Occipital lobe (tissue), 1 donor: ENCODE measurements at regions not wholly inside any gene's neighbourhood (a gene's known extent, or its start where the extent isn't known, plus 50 kb on each side); places are given as distances from the start of the nearest gene placed in this dataset.
A peak's percentile ranks its signal among the peaks of the same experiment; 100 is the strongest.

Source experiments
- DNase-seq: peaks from one replicate; lab custom pipeline; 2025; lab: John Stamatoyannopoulos, UW

- peak; percentile 57 for DNase-seq
Measured at GRCh38 chr4:15130441-15130840, 128.2 kb downstream of the CPEB2 start.

- no peak for DNase-seq
Measured at GRCh38 chr4:15131551-15131950, 129.3 kb downstream of the CPEB2 start.

GRCh38 chr4:15132739-15133138 is 130.5 kb downstream of the CPEB2 start:
- DNase-seq: peak; percentile 16

DNA sequence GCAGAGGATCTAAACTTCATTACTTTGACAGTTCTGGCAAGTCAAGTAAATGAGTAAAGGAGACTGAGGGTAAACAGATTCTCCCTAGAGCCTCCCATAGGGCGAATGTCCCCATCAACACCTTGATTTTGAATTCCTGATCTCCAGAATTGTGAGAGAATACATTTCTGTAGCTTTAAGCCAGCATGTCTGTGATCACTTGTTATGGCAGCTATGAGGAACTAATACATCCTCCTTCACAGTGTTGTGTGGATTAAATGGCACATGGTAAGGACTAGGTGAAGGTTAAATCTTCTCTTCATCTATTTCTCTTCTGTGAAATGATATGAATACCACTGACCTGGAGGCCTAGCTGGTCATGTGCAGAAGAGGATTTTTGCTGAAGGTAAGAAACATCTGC is 137.3 kb downstream of the CPEB2 start:
- no peak for DNase-seq

DNA sequence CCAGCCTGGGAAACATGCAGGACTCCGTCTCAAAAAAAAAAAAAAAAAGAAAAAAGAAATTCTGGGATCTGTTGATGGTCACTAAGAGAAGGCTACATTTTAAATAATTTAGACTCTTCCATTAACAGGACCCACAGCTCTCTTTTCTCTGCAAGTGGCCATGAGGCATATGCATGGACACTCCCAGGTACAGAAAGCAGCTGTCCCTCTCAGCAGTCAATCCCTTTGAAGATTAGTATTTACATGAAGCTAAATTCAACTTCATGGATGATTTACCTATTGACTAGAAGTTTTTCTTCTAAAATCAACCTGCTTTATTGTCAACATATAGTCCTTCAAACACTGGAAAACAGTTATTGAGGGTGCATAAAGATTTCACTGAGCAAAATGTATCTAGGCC is 139.9 kb downstream of the CPEB2 start:
- no peak for DNase-seq

GRCh38 chr4:15143551-15143950 is 141.3 kb downstream of the CPEB2 start:
- no peak for DNase-seq

DNA sequence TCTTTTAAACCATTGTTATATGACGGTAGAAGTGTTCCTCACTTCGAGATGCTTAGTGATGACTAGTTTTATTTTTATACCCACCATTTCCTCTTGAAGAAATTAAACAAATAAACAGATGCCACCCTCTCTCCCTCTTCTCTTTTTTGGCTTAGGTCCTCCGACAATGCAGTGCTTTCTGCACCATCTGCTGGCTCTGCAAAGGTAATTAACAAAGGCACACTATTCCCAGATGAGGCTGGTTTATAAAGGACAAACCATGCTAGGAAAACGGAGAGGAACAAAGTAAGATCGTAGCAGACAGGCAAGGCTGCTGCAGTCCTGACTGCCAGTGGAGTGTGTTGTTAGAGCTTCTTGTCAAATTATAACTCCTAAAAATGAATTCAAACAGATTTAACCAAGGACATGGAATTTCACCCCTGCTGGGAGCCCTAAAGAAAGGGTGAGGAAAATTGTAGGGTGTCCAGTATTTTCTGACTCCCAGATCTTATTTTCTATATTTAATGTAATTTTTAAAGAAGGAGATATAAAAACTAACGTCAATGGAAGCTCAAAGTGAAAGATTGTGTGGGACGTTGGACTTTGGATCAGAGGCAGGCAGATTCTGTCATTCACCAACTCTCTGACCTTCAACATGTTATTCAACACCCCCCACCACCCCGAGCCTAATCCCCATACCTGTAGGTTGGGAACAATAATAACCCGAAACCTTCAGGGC is 142.1 kb downstream of the CPEB2 start:
- DNase-seq: no peak

DNA sequence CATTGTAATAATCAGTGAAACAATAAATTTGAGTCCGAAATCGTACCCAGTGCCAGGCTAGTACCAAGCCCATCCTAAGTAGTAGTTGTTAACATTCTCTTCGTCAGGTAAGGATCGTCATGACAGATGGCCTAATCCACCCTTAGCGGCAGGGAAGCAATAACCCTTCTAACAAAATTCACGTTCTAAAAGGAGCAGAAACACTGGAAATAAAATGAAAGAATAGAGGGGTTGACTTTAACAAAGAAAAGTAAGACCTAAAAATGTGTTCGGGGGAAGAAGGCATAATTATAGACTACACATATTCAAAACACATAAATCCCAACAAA is 142.7 kb downstream of the CPEB2 start:
- no peak for DNase-seq

DNA sequence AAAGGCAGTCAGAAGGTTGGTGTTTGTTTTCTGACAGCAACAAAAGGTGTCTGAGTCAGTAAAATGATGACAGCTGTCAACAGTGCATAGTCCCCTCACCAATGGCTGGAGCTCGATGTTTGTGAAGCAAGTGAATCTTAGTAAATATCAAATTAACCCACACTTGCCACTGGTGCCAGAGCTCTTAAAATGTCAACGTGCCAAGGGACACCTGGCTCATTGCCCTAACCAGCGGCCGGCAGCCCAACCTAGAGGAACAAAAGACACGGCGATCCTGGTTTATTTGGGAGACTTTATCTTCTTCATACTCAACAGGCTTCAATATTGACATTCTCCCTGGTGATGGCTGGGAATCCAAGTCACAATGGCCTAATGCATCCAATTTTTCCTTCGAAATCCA is 143.4 kb downstream of the CPEB2 start:
- DNase-seq: no peak

DNA sequence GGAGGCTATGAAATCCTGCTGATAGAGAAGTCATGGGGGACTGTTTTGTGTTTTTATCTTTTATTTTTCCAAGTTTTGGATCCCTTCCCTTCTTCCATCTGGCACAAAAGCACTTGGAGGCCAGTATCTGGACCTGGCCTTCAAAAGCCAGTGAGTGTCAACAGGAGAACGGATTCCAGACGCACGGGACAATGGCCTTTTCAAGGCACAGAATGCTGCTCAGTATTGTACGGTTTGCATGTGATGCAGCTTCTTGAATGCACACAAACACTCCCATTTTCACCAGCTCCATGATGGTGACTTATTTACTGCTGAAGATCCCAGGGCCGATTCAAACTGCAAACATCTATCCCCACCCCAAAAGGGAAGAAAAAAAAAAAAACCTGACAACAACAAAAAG is 145.4 kb downstream of the CPEB2 start:
- DNase-seq: peak; percentile 52

DNA sequence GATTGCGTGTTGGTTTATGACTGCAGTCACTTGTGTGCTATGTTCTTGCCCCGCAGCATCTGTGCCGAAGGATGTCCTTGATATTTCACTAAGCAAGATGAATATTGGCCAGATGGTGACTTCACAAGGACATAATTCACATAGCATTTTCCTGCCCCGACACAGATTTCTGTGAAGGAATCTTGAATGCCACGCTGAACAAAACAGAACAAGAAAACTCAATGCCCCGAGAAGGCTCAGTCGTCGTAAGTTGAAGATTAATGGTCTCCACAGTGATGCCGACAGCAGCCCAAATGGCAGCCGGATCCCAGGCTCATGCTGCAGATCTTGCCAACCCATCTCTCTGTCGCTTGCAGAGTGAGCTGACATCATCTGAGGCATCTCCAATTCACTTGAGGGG is 145.9 kb downstream of the CPEB2 start:
- DNase-seq: no peak

DNA sequence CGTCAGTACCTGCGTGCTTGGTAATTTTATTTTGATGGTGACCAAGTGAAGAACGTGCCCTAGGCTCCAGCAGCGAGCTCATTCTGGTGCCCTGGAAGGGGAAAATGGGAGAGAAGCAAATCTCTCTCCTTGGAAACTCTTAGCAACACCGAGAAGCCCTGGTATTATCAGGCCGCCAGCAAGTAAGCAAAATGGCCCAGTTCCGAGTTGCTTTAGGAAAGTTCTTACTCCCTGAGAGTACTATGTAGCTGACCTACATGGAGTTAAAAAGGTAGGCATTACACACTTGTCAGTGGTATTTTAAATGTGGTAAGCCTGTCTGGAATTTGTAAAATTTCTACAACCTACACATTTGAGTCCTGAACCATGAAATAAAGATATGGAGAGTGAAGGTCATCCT is 146.4 kb downstream of the CPEB2 start:
- no peak for DNase-seq

- DNase-seq: no peak
Measured at GRCh38 chr4:15149234-15149838, 147.1 kb downstream of the CPEB2 start.

GRCh38 chr4:15149839-15150592 is 147.7 kb downstream of the CPEB2 start:
- DNase-seq: peak; percentile 90

DNA sequence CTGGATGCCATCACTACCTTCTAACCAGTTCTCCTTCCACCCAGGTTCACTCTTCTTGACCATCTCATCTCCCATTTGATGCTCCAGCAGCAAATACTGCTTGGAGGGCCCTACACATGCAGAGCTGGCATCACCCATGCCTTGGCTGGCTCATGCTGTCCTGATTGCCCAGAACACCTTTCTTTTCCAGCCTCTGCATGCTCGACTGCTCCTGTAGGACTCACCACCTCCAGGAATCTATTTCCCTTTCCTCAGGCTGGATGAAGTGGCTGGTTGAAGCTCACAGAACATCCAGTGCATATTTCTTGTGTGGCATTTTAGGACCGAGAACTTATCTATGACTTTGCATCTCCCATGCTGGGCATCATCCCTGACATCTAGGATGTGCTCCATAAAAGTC is 148.3 kb downstream of the CPEB2 start:
- no peak for DNase-seq

DNA sequence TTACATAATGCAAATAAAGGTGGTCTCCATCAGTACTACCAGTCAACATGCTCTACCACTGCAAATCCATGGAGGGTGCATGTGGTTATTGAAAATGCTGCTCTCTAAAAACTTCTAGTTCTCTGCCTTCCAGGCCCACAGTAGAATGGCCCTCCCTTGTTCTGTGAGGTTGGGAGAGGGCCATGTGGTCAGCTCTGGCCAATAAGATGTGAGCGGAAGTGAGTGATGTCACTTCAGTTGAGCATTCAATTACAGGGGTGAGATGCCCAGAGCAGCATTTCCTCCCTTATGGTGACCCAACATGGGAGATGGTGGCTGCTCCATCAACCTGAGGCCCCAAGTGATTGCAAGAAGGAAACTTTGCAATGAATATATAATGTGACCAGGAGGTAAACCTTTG is 148.8 kb downstream of the CPEB2 start:
- no peak for DNase-seq

GRCh38 chr4:15153662-15154061 is 151.4 kb downstream of the CPEB2 start:
- no peak for DNase-seq

GRCh38 chr4:15158406-15159091 is 156.3 kb downstream of the CPEB2 start:
- no peak for DNase-seq

DNA sequence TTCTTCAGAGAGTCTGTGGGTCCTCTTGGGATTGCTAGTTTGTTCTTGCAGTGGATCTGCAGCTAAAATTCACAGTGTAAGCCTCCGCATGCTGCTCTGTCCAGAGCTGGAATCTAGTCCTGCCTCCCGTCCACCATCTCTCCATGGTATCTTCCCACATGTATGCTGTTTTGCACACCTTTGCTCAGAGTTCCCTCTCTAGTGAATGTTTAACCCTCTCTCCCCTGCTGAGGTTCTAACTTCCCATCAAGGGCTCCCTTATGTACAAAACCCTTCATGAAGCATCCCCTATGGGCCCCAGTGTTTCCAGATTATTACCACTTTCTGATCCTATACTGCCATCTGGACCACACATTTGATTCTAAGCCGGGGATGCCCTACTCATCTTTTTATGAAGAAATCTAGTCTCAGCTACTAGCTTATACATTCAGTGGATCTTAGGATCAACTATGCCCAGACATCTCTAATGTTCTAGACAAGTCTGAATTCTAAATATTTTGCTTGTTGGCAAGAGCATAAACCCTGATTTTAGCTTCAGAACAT is 157.3 kb downstream of the CPEB2 start:
- DNase-seq: no peak

DNA sequence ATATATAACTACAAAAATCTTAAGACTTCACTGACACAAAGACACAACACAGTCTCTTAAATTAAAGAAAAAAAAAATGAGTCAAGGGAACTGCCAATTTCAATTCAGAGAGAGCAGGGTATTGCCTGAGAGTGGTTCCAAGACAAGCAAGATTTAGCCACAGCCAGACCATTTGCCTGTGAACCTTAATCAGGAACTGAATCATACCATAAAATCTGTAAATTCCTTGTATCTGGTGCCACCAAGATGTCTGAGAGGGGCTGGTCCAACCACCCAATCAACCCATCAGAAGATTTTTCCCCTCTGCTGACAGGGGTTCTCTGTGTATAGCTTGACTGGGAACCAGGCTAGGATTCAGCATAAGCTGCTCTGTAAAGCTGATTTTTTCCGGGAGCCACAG is 159.2 kb downstream of the CPEB2 start:
- DNase-seq: no peak

GRCh38 chr4:15162046-15162445 is 159.8 kb downstream of the CPEB2 start:
- no peak for DNase-seq
